GM12872 (cell line): ENCODE measurements at regions not wholly inside any gene's neighbourhood (a gene's known extent, or its start where the extent isn't known, plus 50 kb on each side); places are given as distances from the start of the nearest gene placed in this dataset.

Experiments used
- CTCF ChIP-seq: IDR thresholded peaks from 3 replicates; pipeline ENCODE4 v1.5.1; 2011; ENCODE audit warnings: low read depth, mild to moderate bottlenecking, low read length, moderate library complexity; ENCODE audit not compliant: insufficient read depth

DNA sequence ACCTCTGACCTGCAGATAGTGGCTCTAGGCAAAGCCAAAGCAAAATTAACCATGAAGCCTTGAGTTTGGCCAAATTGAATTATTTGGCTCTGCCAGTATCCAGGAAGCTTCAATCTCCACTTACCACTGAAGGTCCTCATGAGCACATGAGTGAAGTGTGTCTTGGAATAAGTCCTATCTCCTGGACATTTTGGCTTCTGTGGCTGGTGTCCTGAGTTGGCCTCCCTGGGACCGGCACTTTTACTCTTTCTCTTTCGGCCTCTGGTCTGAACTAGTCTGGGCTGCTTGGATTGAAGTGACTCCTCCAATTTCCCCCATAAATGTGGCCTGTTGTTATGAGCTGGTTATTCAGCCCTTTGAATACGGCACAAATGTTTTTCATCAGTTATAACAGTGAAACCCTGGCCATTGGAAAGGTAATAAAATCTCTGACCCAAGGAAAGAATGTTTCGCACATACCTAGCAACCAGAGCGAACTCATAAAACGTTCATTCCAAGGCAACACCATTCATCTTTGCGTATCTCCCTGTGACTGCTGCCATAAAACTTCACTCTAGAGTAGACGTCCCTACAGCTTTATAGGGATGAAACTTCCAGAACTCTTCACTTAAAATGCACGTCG, 216.4 kb downstream of the LPIN1 start:
- TF ChIP-seq CTCF = no peak

- no peak for TF ChIP-seq CTCF
Observed at GRCh38 chr2:11963966-11964365, 217.5 kb downstream of the LPIN1 start.

DNA sequence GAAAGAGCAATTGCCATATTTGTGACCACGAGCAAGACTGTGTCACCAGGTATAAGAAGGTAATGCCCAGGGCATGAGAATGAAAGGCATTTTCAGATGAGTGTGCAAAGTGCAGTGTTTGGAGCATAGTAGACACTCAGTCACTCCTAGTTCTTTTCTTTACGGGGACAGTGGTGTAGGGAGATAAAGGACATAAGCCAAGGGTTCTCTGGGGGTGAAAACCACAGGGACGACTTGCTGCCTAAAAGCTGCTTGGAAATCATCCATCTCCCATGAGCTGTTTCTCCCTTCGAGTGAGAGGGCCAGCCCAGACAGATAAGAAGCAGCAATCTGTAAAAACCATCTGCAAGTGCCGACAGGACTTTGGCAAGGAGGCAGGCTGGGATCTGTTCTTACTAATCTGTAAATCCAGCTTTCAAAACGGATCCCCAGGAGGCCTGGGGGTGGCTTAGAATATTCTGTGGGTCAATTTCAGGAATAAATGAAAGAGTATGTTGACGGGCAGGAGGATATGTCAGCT, 221.6 kb downstream of the LPIN1 start:
- TF ChIP-seq CTCF = no peak

DNA sequence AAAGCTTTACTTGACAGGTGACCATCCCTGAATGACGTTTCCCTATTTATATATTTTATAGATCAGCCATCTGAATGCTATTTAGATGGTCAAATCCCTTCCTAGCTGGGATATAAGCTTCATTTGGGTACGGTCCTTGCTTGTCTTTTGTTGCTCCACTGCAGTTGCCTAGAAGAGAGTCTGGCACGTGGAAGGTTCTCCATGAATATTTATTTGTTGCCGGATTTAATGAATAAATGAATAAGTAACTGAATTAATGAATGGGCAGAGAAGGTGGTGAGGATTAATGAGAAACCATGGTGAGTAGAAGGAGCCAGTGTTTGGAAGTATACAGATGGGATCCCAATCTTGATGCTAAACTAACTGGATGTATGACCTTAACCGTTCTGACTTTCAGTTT, 222.1 kb downstream of the LPIN1 start:
- no peak for TF ChIP-seq CTCF

DNA sequence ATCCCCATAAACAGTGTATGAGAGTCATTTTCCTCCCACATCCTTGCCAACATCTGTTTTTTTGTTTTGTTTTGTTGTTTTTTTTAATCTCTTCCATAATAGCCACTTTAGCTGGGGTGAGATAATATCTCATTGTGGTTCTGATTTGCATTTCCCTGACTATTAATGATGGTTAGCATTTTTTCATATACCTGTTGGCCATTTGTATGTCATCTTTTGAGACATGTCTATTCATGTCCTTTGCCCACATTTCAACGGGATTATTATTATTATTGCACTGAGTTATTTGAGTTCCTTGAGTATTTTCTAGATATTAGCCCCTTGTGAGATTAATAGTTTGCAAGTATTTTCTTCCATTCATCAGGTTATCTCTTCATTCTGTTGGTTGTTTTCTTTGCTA, 223.3 kb downstream of the LPIN1 start:
- no peak for TF ChIP-seq CTCF

- no peak for TF ChIP-seq CTCF
Observed at GRCh38 chr2:11974573-11974972, 228.1 kb downstream of the LPIN1 start.

- no peak for TF ChIP-seq CTCF
Observed at GRCh38 chr2:11975373-11975772, 228.9 kb downstream of the LPIN1 start.
